Hepatocyte (in vitro differentiated cells): ENCODE measurements at regions not wholly inside any gene's neighbourhood (a gene's known extent, or its start where the extent isn't known, plus 50 kb on each side); places are given as distances from the start of the nearest gene placed in this dataset.

Source experiments
- DNase-seq: peaks from one replicate; pipeline ENCODE4 v3.0.0-alpha.2; 2016; ENCODE audit warnings: low spot score
- H2AFZ ChIP-seq: fragments of 200-600 bp; sonication (generic); 2 replicates; pipeline ENCODE4 v1.6.0; 2016; ENCODE audit warnings: antibody characterized with exemption, mild to moderate bottlenecking
- H3K27ac ChIP-seq: fragments of 200-600 bp; sonication (generic); 2 replicates; pipeline ENCODE4 v1.5.1; 2016; ENCODE audit warnings: mild to moderate bottlenecking
- H3K27me3 ChIP-seq: fragments of 200-600 bp; sonication (generic); 2 replicates; pipeline ENCODE4 v1.6.1; 2016
- H3K36me3 ChIP-seq: fragments of 200-600 bp; sonication (generic); replicated peaks from 2 replicates; pipeline ENCODE4 v1.5.1; 2016; ENCODE audit warnings: low read depth; ENCODE audit not compliant: insufficient read depth
- H3K4me1 ChIP-seq: fragments of 200-600 bp; sonication (generic); 2 replicates; pipeline ENCODE4 v1.5.1; 2016; ENCODE audit warnings: mild to moderate bottlenecking, moderate library complexity; ENCODE audit not compliant: insufficient read depth
- H3K4me2 ChIP-seq: fragments of 200-600 bp; sonication (generic); 2 replicates; pipeline ENCODE4 v1.6.0; 2016
- H3K4me3 ChIP-seq: fragments of 200-600 bp; sonication (generic); 2 replicates; pipeline ENCODE4 v1.5.1; 2016; ENCODE audit warnings: mild to moderate bottlenecking
- H3K79me2 ChIP-seq: fragments of 200-600 bp; sonication (generic); 2 replicates; pipeline ENCODE4 v1.6.0; 2017; ENCODE audit warnings: mild to moderate bottlenecking
- H3K9me2 ChIP-seq: fragments of 200-600 bp; sonication (generic); replicated peaks from 2 replicates; pipeline ENCODE4 v1.6.0; 2017; ENCODE audit warnings: mild to moderate bottlenecking; ENCODE audit not compliant: insufficient read depth
- H3K9me3 ChIP-seq: fragments of 200-600 bp; sonication (generic); 2 replicates; pipeline ENCODE4 v1.5.1; 2016; ENCODE audit warnings: low read depth, mild to moderate bottlenecking
- H4K20me1 ChIP-seq: fragments of 200-600 bp; sonication (generic); 2 replicates; pipeline ENCODE4 v1.6.0; 2016; ENCODE audit warnings: mild to moderate bottlenecking; ENCODE audit not compliant: insufficient read depth, poor library complexity, severe bottlenecking
- CTCF ChIP-seq: fragments of 200-600 bp; sonication (generic); IDR thresholded peaks from 2 replicates; pipeline ENCODE4 v1.5.1; 2016; ENCODE audit warnings: antibody characterized with exemption, mild to moderate bottlenecking; ENCODE audit not compliant: poor library complexity
- EZH2 ChIP-seq: fragments of 200-600 bp; sonication (generic); IDR thresholded peaks from 2 replicates; pipeline ENCODE4 v1.6.1; 2016; ENCODE audit warnings: antibody characterized with exemption, mild to moderate bottlenecking, borderline replicate concordance
- EZH2phosphoT487 ChIP-seq: fragments of 200-600 bp; sonication (generic); IDR thresholded peaks from one replicate; pipeline ENCODE4 v1.6.1; 2018; ENCODE audit warnings: antibody characterized with exemption, mild to moderate bottlenecking, low read depth, moderate library complexity; ENCODE audit not compliant: unreplicated experiment, severe bottlenecking
- WGBS: methylation state at CpG from one replicate; pipeline ENCODE4 v1.1.6; 2016; ENCODE audit warnings: low lambda C conversion rate; ENCODE audit errors: missing lambda C conversion rate; 5-methylcytosine and 5-hydroxymethylcytosine counted together

DNA sequence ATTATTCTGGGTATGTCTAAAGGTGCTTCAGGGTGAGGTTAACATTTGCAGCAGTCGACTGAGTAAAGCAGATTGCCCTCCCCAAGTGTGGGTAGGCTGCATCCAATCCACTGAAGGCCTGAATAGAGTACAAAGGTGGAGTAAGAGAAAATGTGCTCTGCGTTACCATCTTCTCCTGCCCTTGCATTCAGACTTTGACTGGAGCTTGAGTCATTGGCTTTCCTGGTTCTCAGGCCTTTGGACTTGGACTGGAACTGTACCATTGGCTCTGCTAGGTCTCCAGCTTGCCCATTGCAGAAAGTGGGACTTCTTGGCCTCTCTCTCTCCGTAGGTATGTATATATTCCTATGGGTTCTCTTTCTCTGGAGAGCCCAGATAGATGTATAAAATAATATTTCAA, 120.9 kb upstream of the CNTLN start:
- no peaks in the 10 kb centered on the region for H4K20me1 ChIP-seq
- no peak overlapping the region for H3K4me2 ChIP-seq
- H3K27ac ChIP-seq, result no peak overlapping the region
- no peaks in the 10 kb centered on the region for H3K9me2 ChIP-seq
- no peak overlapping the region for H3K4me3 ChIP-seq
- WGBS, result 89% methylated on average over 3 of the region's 3 CpGs
- H3K4me1 ChIP-seq, result peaks cover 4% of the 10 kb centered on the region
- H2AFZ ChIP-seq, result no peak overlapping the region
- H3K9me3 ChIP-seq, result no peaks in the 10 kb centered on the region
- H3K27me3 ChIP-seq, result no peaks in the 10 kb centered on the region
- no peaks in the 10 kb centered on the region for H3K79me2 ChIP-seq
- no peaks in the 10 kb centered on the region for H3K36me3 ChIP-seq
- TF ChIP-seq CTCF (no peak), EZH2phosphoT487 (no peak), EZH2 (no peak)
- DNase-seq, result no peak

GRCh38 chr9:17013010-17013409, 121.8 kb upstream of the CNTLN start:
- H3K27ac ChIP-seq, result no peak overlapping the region
- WGBS, result 77% methylated on average over 3 of the region's 3 CpGs
- TF ChIP-seq EZH2 (no peak), EZH2phosphoT487 (no peak), CTCF (no peak)

GRCh38 chr9:17011880-17012279, 123.0 kb upstream of the CNTLN start:
- Histone ChIP-seq H3K9me2 (no peaks in the 10 kb centered on the region), H3K4me1 (peaks cover 4% of the 10 kb centered on the region), H3K9me3 (no peaks in the 10 kb centered on the region), H3K4me2 (no peak overlapping the region), H3K36me3 (no peaks in the 10 kb centered on the region), H3K27me3 (no peaks in the 10 kb centered on the region), H3K27ac (no peak overlapping the region), H4K20me1 (no peaks in the 10 kb centered on the region), H3K79me2 (no peaks in the 10 kb centered on the region), H2AFZ (peak overlapping the region; percentile 2), H3K4me3 (no peak overlapping the region)
- no peak for DNase-seq
- no peak for TF ChIP-seq CTCF
- TF ChIP-seq EZH2phosphoT487, result no peak
- TF ChIP-seq EZH2, result no peak

More at GRCh38 chr9:17013010-17013409, 121.8 kb upstream of the CNTLN start:
- peaks cover 4% of the 10 kb centered on the region for H3K4me1 ChIP-seq
- H3K4me2 ChIP-seq, result no peak overlapping the region
- no peaks in the 10 kb centered on the region for H3K9me3 ChIP-seq
- no peaks in the 10 kb centered on the region for H3K36me3 ChIP-seq
- no peaks in the 10 kb centered on the region for H3K79me2 ChIP-seq
- no peaks in the 10 kb centered on the region for H3K9me2 ChIP-seq
- DNase-seq, result no peak
- H4K20me1 ChIP-seq, result no peaks in the 10 kb centered on the region
- H3K4me3 ChIP-seq, result no peak overlapping the region
- H3K27me3 ChIP-seq, result no peaks in the 10 kb centered on the region
- no peak overlapping the region for H2AFZ ChIP-seq

GRCh38 chr9:17009071-17009470, 125.8 kb upstream of the CNTLN start:
- Histone ChIP-seq H3K9me3 (no peaks in the 10 kb centered on the region), H3K27me3 (no peaks in the 10 kb centered on the region), H3K9me2 (no peaks in the 10 kb centered on the region), H3K4me3 (no peak overlapping the region), H3K36me3 (no peaks in the 10 kb centered on the region), H4K20me1 (no peaks in the 10 kb centered on the region), H2AFZ (no peak overlapping the region), H3K4me2 (peak overlapping the region; percentile 40), H3K4me1 (peaks cover 16% of the 10 kb centered on the region), H3K27ac (no peak overlapping the region), H3K79me2 (no peaks in the 10 kb centered on the region)
- WGBS, result 37% methylated on average over 2 of the region's 2 CpGs
- DNase-seq, result no peak
- TF ChIP-seq EZH2phosphoT487 (no peak), CTCF (no peak), EZH2 (no peak)
